ENCODE measurements at regions not wholly inside any gene's neighbourhood (a gene's known extent, or its start where the extent isn't known, plus 50 kb on each side); places are given as distances from the start of the nearest gene placed in this dataset.

DNA sequence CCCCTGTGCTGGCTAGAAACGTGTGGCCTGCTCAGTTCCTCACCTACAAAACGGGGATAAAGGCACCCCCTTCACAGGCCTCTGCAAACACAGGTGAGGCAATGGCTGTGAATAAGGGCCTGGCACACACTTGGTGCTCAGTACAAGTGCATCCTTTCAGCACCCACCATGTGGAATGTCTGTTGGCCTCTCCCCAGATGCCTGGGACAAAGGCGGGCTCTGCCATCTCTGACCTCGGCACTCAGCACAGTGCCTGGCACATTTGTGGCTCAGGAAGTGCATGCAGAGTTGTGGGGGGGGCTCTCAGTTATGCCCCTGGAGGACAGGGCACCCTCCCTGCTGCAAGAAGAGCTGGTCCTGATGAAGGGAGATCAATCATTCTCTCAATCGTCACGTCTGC lies 224.6 kb upstream of the RAB6C start:
- TF ChIP-seq, protein P1, sequence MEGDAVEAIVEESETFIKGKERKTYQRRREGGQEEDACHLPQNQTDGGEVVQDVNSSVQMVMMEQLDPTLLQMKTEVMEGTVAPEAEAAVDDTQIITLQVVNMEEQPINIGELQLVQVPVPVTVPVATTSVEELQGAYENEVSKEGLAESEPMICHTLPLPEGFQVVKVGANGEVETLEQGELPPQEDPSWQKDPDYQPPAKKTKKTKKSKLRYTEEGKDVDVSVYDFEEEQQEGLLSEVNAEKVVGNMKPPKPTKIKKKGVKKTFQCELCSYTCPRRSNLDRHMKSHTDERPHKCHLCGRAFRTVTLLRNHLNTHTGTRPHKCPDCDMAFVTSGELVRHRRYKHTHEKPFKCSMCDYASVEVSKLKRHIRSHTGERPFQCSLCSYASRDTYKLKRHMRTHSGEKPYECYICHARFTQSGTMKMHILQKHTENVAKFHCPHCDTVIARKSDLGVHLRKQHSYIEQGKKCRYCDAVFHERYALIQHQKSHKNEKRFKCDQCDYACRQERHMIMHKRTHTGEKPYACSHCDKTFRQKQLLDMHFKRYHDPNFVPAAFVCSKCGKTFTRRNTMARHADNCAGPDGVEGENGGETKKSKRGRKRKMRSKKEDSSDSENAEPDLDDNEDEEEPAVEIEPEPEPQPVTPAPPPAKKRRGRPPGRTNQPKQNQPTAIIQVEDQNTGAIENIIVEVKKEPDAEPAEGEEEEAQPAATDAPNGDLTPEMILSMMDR (IDR thresholded peaks at IDR 0.05; ENCODE audit: insufficient read depth, low read length): no peak
- TF ChIP-seq POLR2AphosphoS5 (IDR thresholded peaks at IDR 0.05; ENCODE audit: low read depth): no peak
- no peak for TF ChIP-seq SPI1 (IDR thresholded peaks at IDR 0.05; ENCODE audit: borderline replicate concordance, low read depth)
- no peak for TF ChIP-seq REST (IDR thresholded peaks at IDR 0.05; ENCODE audit: insufficient replicate concordance, low read depth)

Measured in HL-60 (cell line).